T-helper 1 cell treated with Interleukin-12 subunit alpha and Interleukin-12 subunit beta and Interleukin-4 antibody, amounts not matched to agents 30 ng/mL and 1 ng/mL, for 36 hours (primary cell): ENCODE measurements at regions not wholly inside any gene's neighbourhood (a gene's known extent, or its start where the extent isn't known, plus 50 kb on each side); places are given as distances from the start of the nearest gene placed in this dataset.
"Not testable (repeated sequence)": the region's sequence is repeated elsewhere in the genome, so short reads cannot be mapped to it uniquely, and the experiment has no call there.

Source experiments
- intact Hi-C: fragments of 100-400 bp; cut with micrococcal nuclease; formaldehyde crosslinking; loops from one replicate; pipeline ENCODE4 v1.15.1; 2024

DNA sequence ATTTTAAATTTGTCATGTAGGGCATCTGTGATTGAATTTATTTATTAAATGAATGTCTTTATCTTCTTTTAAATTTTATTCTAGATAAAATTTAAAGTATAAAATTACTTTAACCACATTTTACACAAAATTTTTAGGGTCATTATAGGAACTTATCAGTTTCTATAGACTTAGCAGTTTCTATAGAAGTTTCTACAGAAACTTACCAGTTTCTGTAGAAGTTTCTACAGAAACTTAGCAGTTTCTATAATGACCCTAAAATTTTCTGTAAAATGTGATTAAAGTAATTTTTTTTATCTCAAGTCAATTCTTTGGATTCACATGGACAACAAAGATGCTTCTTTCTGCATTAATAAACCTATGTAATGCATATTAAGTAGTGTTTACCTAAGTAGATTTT lies 565.9 kb upstream of the TECRL start:
- intact Hi-C loops = no loop called here

DNA sequence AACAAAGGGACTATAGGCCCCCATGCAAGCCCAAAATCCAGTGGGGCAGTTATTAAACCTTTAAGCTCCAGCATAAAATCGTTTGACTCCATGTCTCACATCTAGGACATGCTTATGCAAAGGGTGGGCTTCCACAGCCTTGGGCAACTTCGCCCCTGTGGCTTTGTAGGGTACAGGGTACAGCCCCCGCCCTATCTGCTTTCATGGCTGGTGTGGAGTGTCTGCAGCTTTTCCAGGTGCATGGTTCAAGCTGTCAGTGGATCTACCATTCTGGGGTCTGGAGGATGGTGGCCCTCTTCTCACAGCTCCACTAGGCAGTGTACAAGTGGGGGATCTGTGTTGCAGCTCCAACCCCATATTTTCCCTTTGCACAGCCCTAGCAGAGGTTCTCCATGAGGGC lies 559.8 kb upstream of the TECRL start:
- intact Hi-C loops = no loop called here

GRCh38 chr4:64967286-64967685 lies 558.0 kb upstream of the TECRL start:
- intact Hi-C loops = no loop called here

DNA sequence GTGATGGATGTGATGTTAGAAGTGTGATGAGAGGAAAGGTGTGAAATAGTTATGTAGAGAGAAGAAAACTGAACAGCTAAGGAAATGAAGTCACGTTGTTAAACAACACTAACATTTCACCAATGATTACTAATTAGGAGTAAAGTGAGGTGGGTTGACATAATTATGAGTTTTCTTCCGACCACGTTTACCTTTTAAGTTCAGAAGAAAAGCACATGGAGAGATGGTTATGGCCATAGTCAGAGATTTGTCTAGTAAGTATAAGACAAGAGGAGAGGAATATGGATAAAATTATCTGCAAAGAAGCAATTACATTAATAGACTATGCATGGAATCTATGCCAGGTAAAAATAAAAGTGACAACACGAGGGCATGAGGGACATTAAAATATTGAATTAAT lies 551.3 kb upstream of the TECRL start:
- intact Hi-C loops = no loop called here

GRCh38 chr4:64940698-64941097 lies 531.4 kb upstream of the TECRL start:
- intact Hi-C loops = no loop called here

GRCh38 chr4:64935469-64936001 lies 526.3 kb upstream of the TECRL start:
- intact Hi-C loops = no loop called here

- intact Hi-C loops = loop anchor here (5.0 kb wide), 1 partner anchor 130 kb away; no protein-coding TSS in a partner anchor
These were observed 502.6 kb upstream of the TECRL start for GRCh38 chr4:64911846-64912245.

- intact Hi-C loops = no loop called here
These were observed 494.7 kb upstream of the TECRL start for GRCh38 chr4:64903986-64904385.

GRCh38 chr4:64899563-64899962 lies 490.3 kb upstream of the TECRL start:
- intact Hi-C loops = no loop called here

DNA sequence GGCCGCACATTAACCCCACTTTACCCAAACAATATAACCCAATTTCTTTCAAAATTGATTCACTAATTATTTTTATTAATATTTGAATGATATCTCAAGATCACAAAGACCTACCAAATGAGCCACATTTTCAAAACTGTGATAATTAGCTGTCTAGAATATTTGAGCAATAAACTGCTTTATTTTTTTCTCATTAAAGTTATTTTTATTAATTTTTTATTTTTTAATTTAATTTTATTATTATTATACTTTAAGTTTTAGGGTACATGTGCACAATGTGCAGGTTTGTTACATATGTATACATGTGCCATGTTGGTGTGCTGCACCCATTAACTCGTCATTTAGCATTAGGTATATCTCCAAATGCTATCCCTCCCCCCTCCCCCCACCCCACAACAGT lies 489.8 kb upstream of the TECRL start:
- intact Hi-C loops = not testable (repeated sequence)

GRCh38 chr4:64897683-64898082 lies 488.4 kb upstream of the TECRL start:
- intact Hi-C loops = no loop called here

GRCh38 chr4:64895031-64895430 lies 485.8 kb upstream of the TECRL start:
- intact Hi-C loops = no loop called here

- intact Hi-C loops = no loop called here
These were observed 484.0 kb upstream of the TECRL start for GRCh38 chr4:64893205-64893604.

DNA sequence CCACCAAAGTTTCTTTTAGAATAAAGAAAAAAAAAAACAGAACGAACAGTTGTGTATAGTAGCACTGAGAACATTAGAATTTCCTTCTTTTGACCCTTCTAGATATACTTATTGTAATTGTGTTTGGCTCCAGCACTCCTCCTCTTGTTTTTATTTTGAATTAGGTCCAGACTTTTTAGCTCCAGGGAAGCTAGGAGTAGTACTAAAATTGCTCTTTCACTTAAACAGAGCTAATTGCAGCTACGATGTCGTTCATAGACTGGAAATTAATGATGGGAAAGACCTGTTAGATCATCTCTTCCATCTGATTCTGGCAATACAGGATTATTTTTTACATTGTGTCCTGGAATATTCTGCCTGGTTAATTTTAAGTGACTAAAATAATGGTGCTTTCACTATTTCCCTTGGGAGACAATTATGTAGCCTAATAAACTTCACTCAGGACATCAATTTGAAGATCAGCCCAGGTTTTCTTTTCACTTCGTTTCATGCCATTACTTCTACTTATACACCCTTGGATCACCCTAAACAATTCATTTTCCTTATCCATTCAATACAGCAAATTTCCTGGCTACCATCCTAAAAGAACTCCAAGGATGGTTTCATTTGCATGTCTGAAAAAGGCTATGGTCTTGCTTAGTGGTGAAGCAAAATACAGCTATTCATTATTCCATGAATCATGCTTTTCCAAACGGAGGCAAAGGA lies 480.8 kb upstream of the TECRL start:
- intact Hi-C loops = no loop called here

DNA sequence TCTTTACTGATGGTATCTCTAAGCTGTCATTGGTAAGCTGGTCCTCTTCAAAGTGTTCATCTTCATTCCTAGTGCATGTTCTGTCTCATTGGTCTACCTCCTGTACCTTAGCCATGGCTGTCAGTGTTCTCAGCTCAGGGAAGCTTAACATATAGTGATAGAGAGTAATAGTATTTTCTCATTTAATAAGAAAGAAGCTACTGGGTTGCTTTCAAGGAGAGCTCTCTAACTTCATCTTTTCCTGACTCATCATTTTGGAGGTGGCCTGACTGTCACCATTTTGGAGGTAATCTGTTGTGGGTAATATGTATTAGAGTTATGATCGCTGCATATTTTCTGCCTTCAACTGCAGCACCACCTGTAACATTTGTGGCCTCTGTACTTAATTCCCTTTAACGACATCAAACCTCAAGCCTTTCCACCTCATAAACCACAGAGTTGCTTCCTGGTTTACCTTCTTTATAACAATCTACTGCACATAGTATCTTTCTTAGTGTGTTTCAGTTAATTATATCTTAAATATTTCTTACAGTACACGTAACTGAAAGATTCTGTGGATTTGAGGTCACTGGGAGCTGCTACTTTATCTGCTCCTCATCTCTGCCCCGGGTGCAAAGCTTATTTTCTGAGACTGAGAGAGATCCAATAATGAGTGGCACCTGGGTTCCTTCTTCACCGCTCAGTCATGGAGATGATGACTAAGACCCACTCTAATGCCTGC lies 474.0 kb upstream of the TECRL start:
- intact Hi-C loops = no loop called here

- intact Hi-C loops = no loop called here
These were observed 473.2 kb upstream of the TECRL start for GRCh38 chr4:64882311-64883086.

GRCh38 chr4:64880557-64880956 lies 471.3 kb upstream of the TECRL start:
- intact Hi-C loops = no loop called here

DNA sequence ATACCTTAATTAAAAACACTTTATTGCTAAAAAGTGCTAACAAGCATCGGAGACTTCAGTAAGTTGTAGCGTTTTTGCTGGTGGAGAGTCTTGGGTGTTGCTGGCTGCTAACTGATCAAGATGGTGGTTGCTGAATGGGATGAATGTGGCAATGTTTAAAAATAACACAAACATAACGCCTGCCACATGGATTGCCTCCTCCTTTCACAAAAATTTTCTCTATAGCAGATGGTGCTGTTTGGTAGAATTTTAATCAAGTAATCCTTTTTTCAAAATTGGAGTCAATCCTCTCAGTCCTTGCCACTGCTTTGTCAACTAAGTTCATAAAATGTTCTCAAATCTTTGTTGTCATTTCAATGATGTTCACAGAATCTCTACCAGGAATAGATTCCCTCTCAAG lies 466.8 kb upstream of the TECRL start:
- intact Hi-C loops = no loop called here

GRCh38 chr4:64870558-64870957 lies 461.3 kb upstream of the TECRL start:
- intact Hi-C loops = no loop called here

DNA sequence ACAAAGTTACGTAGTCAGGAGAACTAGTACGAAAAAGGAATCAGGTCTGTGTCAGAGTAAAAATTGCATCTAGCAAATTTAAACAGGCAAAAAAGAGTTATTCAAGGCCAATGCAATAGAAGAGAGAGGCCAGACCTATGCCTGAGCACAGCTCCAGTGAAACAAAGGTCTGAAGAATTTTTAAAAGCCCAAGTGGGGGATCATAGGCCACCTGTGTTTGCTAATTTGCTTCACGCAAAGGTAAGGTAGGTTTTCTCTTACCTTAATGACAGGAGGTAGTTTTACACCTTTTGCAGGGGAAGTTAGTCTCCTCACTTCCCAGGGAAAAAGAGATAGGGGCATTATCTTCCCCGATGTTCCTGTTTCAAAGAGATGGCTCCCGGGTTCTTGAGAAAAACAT lies 448.6 kb upstream of the TECRL start:
- intact Hi-C loops = no loop called here

DNA sequence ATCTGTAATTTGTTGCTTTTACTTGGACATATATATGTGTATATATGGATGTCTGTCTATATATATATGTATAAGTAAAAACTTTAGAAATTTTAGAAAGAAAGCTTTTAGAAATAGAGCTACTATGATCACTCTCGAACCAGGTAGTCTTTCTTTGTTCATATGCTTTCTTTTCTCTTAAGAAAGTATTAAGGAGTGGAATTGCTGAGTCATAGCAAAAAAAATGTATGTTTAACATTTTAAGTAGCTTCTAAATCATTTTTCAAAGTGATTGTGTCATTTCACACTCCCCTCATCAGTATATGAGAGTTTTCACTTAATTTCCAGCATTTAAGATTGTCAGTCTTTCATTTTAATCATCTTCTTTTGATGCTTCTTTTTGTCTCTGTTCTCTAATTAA lies 447.9 kb upstream of the TECRL start:
- intact Hi-C loops = no loop called here

DNA sequence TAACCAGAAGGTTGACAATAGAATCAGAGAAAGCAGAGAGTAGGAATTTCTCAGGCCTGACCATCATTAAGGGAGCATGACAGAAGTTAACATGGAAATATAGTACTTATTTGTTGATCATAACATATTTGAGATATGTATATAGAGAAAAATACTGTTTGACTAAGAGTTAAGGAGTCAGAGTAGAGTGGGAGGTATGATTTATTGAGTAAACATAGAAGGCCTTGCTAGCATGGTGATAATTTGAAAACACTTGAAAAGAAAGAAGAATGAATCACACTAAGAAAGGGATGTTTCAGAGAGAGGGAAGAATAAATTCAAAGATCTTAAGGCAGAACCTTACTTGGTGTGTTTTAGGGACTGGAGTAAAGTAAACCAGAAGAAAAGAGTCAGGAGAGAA lies 437.2 kb upstream of the TECRL start:
- intact Hi-C loops = no loop called here
